ENCODE measurements at regions not wholly inside any gene's neighbourhood (a gene's known extent, or its start where the extent isn't known, plus 50 kb on each side); places are given as distances from the start of the nearest gene placed in this dataset.

- intact Hi-C loops (cut with micrococcal nuclease), result no loop called here
- Histone ChIP-seq H2AFZ (ENCODE audit: insufficient read depth, low read depth, low read length, poor library complexity, severe bottlenecking) (no peak overlapping the region), H3K27ac (ENCODE audit: low read depth in 1 of 2, low read length in 2 of 2) (no peak overlapping the region), H3K36me3 (replicated peaks in 1 of 2; ENCODE audit: control insufficient read depth in 1 of 2, insufficient read depth in 2 of 2, low read length in 2 of 2) (no peaks in the 10 kb centered on the region), H3K79me2 (ENCODE audit: insufficient read depth, low read length) (no peaks in the 10 kb centered on the region), H3K4me2 (replicated peaks; ENCODE audit: extremely low read depth, low read length, poor library complexity, severe bottlenecking) (no peak overlapping the region), H3K9ac (ENCODE audit: insufficient read depth, low read length, poor library complexity, severe bottlenecking) (no peak overlapping the region), H3K4me3 (replicated peaks in 1 of 3; ENCODE audit: low read depth in 2 of 3, low read length in 3 of 3) (no peak overlapping the region), H4K20me1 (ENCODE audit: insufficient read depth, low read length) (no peaks in the 10 kb centered on the region), H3K9me3 (replicated peaks in 1 of 2; ENCODE audit: control insufficient read depth in 1 of 2, insufficient read depth in 1 of 2, low read length in 2 of 2) (no peaks in the 10 kb centered on the region), H3K4me1 (ENCODE audit: control insufficient read depth in 1 of 2, insufficient read depth in 2 of 2, low read length in 2 of 2) (no peaks in the 10 kb centered on the region), H3K27me3 (ENCODE audit: control insufficient read depth in 2 of 2, insufficient read depth in 2 of 2, low read length in 2 of 2) (no peaks in the 10 kb centered on the region)
- no peak for DNase-seq
- no peak overlapping the region for H3K27ac Mint-ChIP-seq
- peaks cover 3 to 6% (median 4%) of the 10 kb centered on the region in 3 donors for H3K27me3 Mint-ChIP-seq (ENCODE audit: low read depth in 3 of 3)
- TF ChIP-seq CTCF (IDR thresholded peaks at IDR 0.05), result no peak
- H3K9me3 Mint-ChIP-seq, result peaks cover 0 to 3% (median 0%) of the 10 kb centered on the region in 7 donors
- H3K4me3 Mint-ChIP-seq, result no peak overlapping the region
- H3K36me3 Mint-ChIP-seq, result no peaks in the 10 kb centered on the region
- 96% methylated on average over 3 of the region's 4 CpGs for WGBS (ENCODE audit: insufficient coverage)
- H3K4me1 Mint-ChIP-seq, result peaks cover 4% of the 10 kb centered on the region
Observed at GRCh38 chr3:40593351-40593750, 68.6 kb downstream of the ZNF621 start.

- Histone ChIP-seq H3K4me1 (ENCODE audit: control insufficient read depth in 1 of 2, insufficient read depth in 2 of 2, low read length in 2 of 2) (no peaks in the 10 kb centered on the region), H3K79me2 (ENCODE audit: insufficient read depth, low read length) (no peaks in the 10 kb centered on the region), H3K4me3 (replicated peaks in 1 of 3; ENCODE audit: low read depth in 2 of 3, low read length in 3 of 3) (no peak overlapping the region), H3K9ac (ENCODE audit: insufficient read depth, low read length, poor library complexity, severe bottlenecking) (no peak overlapping the region), H4K20me1 (ENCODE audit: insufficient read depth, low read length) (no peaks in the 10 kb centered on the region), H3K27me3 (ENCODE audit: control insufficient read depth in 2 of 2, insufficient read depth in 2 of 2, low read length in 2 of 2) (no peaks in the 10 kb centered on the region), H3K36me3 (replicated peaks in 1 of 2; ENCODE audit: control insufficient read depth in 1 of 2, insufficient read depth in 2 of 2, low read length in 2 of 2) (no peaks in the 10 kb centered on the region), H3K4me2 (replicated peaks; ENCODE audit: extremely low read depth, low read length, poor library complexity, severe bottlenecking) (no peak overlapping the region), H3K9me3 (replicated peaks in 1 of 2; ENCODE audit: control insufficient read depth in 1 of 2, insufficient read depth in 1 of 2, low read length in 2 of 2) (no peaks in the 10 kb centered on the region), H3K27ac (ENCODE audit: low read depth in 1 of 2, low read length in 2 of 2) (no peak overlapping the region), H2AFZ (ENCODE audit: insufficient read depth, low read depth, low read length, poor library complexity, severe bottlenecking) (no peak overlapping the region)
- Mint-ChIP-seq H3K4me1 (peaks cover 4% of the 10 kb centered on the region), H3K4me3 (peak overlapping the region in 1 of 2 donors; percentile 32), H3K27ac (no peak overlapping the region), H3K9me3 (peaks cover 0 to 8% (median 1%) of the 10 kb centered on the region in 7 donors), H3K36me3 (no peaks in the 10 kb centered on the region), H3K27me3 (ENCODE audit: low read depth in 3 of 3) (no peaks in the 10 kb centered on the region)
- TF ChIP-seq CTCF (IDR thresholded peaks at IDR 0.05), result no peak
- intact Hi-C loops (cut with micrococcal nuclease), result no loop called here
- 87% methylated on average over 3 of the region's 3 CpGs for WGBS (ENCODE audit: insufficient coverage)
- DNase-seq, result no peak
Observed at GRCh38 chr3:40597441-40597840, 72.7 kb downstream of the ZNF621 start.

Measured in CD14-positive monocyte (primary cell).